ENCODE measurements at regions not wholly inside any gene's neighbourhood (a gene's known extent, or its start where the extent isn't known, plus 50 kb on each side); places are given as distances from the start of the nearest gene placed in this dataset.

DNA sequence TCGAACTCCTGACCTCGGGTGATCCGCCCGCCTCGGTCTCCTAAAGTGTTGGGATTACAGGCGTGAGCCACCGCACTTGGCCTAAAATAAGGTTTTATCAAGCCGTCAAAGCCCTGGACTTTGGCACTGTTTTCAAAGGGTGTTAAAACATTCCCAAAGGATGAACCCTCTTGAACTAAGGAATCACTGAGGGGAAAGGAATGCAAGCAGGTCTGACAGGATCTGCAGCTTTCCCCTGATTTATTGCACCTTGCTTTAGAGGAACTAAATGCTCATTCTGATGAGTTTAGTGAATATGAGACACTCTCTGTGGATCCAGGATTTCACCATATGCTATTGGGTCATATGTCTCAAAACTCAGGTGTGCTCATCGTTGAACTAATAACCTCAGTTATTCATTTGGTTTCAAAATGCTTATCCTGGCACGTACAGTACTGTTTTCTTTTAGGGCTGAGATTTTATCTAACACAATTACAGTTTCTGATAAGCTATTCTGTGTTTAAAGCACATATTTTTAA is 63.0 kb upstream of the TSC22D2 start:
- TF ChIP-seq, protein P1, sequence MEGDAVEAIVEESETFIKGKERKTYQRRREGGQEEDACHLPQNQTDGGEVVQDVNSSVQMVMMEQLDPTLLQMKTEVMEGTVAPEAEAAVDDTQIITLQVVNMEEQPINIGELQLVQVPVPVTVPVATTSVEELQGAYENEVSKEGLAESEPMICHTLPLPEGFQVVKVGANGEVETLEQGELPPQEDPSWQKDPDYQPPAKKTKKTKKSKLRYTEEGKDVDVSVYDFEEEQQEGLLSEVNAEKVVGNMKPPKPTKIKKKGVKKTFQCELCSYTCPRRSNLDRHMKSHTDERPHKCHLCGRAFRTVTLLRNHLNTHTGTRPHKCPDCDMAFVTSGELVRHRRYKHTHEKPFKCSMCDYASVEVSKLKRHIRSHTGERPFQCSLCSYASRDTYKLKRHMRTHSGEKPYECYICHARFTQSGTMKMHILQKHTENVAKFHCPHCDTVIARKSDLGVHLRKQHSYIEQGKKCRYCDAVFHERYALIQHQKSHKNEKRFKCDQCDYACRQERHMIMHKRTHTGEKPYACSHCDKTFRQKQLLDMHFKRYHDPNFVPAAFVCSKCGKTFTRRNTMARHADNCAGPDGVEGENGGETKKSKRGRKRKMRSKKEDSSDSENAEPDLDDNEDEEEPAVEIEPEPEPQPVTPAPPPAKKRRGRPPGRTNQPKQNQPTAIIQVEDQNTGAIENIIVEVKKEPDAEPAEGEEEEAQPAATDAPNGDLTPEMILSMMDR (IDR thresholded peaks at IDR 0.05; ENCODE audit: low read depth, low read length): no peak
- no peak for TF ChIP-seq MYC (IDR thresholded peaks at IDR 0.05; ENCODE audit: low read depth, low read length)
- no peak for TF ChIP-seq POLR2A (IDR thresholded peaks at IDR 0.05; ENCODE audit: extremely low read depth, insufficient read length)
- TF ChIP-seq, protein P2, sequence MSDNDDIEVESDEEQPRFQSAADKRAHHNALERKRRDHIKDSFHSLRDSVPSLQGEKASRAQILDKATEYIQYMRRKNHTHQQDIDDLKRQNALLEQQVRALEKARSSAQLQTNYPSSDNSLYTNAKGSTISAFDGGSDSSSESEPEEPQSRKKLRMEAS (IDR thresholded peaks at IDR 0.05; ENCODE audit: low read depth, low read length): no peak

All from NB4 (cell line).